CD14-positive monocyte (primary cell): ENCODE measurements at regions not wholly inside any gene's neighbourhood (a gene's known extent, or its start where the extent isn't known, plus 50 kb on each side); places are given as distances from the start of the nearest gene placed in this dataset.

Source experiments
- DNase-seq, 3 donors: peaks; one replicate each; pipeline ENCODE4 v3.0.0-alpha.2; 2011 to 2022
- H2AFZ ChIP-seq: 2 replicates; pipeline ENCODE4 v1.6.0; 2012; ENCODE audit warnings: mild to moderate bottlenecking, low read depth, low read length, inconsistent platforms; ENCODE audit not compliant: insufficient read depth, poor library complexity, severe bottlenecking
- H3K27ac ChIP-seq, 2 donors: 1 replicate in 1 of 2; 2 replicates in 1 of 2; pipeline ENCODE4 v1.5.1; 2012 to 2013; ENCODE audit warnings: low read length in 2 of 2, control low read depth in 1 of 2, inconsistent platforms in 1 of 2, low read depth in 1 of 2, mild to moderate bottlenecking in 1 of 2
- H3K27me3 ChIP-seq, 2 donors: one replicate each; pipeline versions ENCODE4 v1.6.0 to v1.6.1; 2011 to 2013; ENCODE audit warnings: low read length in 2 of 2; ENCODE audit not compliant: control insufficient read depth in 2 of 2, insufficient read depth in 2 of 2
- H3K36me3 ChIP-seq, 2 donors: replicated peaks in 1 of 2; 1 replicate in 1 of 2; 2 replicates in 1 of 2; pipeline versions ENCODE4 v1.5.1 to v1.6.1; 2012 to 2013; ENCODE audit warnings: low read length in 2 of 2, control low read depth in 1 of 2, inconsistent platforms in 1 of 2, mild to moderate bottlenecking in 1 of 2; ENCODE audit not compliant: insufficient read depth in 2 of 2, control insufficient read depth in 1 of 2
- H3K4me1 ChIP-seq, 2 donors: 1 replicate in 1 of 2; 2 replicates in 1 of 2; pipeline versions ENCODE4 v1.5.1 to v1.6.1; 2012 to 2013; ENCODE audit warnings: low read length in 2 of 2, control low read depth in 1 of 2, inconsistent platforms in 1 of 2, mild to moderate bottlenecking in 1 of 2, moderate library complexity in 1 of 2; ENCODE audit not compliant: insufficient read depth in 2 of 2, control insufficient read depth in 1 of 2
- H3K4me2 ChIP-seq: replicated peaks from 2 replicates; pipeline ENCODE3; 2012; ENCODE audit warnings: low read length, moderate library complexity, mild to moderate bottlenecking; ENCODE audit not compliant: poor library complexity, severe bottlenecking; ENCODE audit errors: extremely low read depth
- H3K4me3 ChIP-seq, 3 experiments: fragments of 200-600 bp in 1 of 3; sonication (generic) in 1 of 3; replicated peaks in 1 of 3; 1 replicate in 2 of 3; 2 replicates in 1 of 3; pipeline ENCODE4 v1.5.1; 2011 to 2013; ENCODE audit warnings: low read length in 3 of 3, mild to moderate bottlenecking in 3 of 3, control low read depth in 2 of 3, low read depth in 2 of 3, inconsistent platforms in 1 of 3, moderate library complexity in 1 of 3
- H3K79me2 ChIP-seq: 2 replicates; pipeline ENCODE4 v1.6.0; 2012; ENCODE audit warnings: mild to moderate bottlenecking, control low read depth, inconsistent platforms, low read length, moderate library complexity; ENCODE audit not compliant: insufficient read depth
- H3K9ac ChIP-seq: 2 replicates; pipeline ENCODE4 v1.6.0; 2017; ENCODE audit warnings: low read length, mild to moderate bottlenecking; ENCODE audit not compliant: insufficient read depth, poor library complexity, severe bottlenecking
- H3K9me3 ChIP-seq, 2 donors: replicated peaks in 1 of 2; 1 replicate in 1 of 2; 2 replicates in 1 of 2; pipeline versions ENCODE4 v1.5.1 to v1.6.1; 2012 to 2013; ENCODE audit warnings: low read length in 2 of 2, control low read depth in 1 of 2; ENCODE audit not compliant: control insufficient read depth in 1 of 2, insufficient read depth in 1 of 2
- H4K20me1 ChIP-seq: 2 replicates; pipeline ENCODE4 v1.6.0; 2012; ENCODE audit warnings: mild to moderate bottlenecking, low read length, control low read depth, moderate library complexity; ENCODE audit not compliant: insufficient read depth
- H3K27ac Mint-ChIP-seq, 7 donors: one replicate each; pipeline ENCODE4 v1.8.0; 2020; ENCODE audit warnings: mild to moderate bottlenecking in 7 of 7, mixed read lengths in 7 of 7, moderate library complexity in 6 of 7, inconsistent platforms in 2 of 7
- H3K27me3 Mint-ChIP-seq, 3 donors: one replicate each; pipeline ENCODE4 v1.8.0; 2021 to 2022; ENCODE audit warnings: low read depth in 3 of 3, mild to moderate bottlenecking in 3 of 3, mixed read lengths in 3 of 3, moderate library complexity in 3 of 3, inconsistent platforms in 1 of 3
- H3K36me3 Mint-ChIP-seq, 2 donors: one replicate each; pipeline ENCODE4 v1.8.0; 2020; ENCODE audit warnings: mixed read lengths in 2 of 2, inconsistent platforms in 1 of 2, mild to moderate bottlenecking in 1 of 2
- H3K4me1 Mint-ChIP-seq: one replicate; pipeline ENCODE4 v1.8.0; 2020; ENCODE audit warnings: mild to moderate bottlenecking, mixed read lengths
- H3K4me3 Mint-ChIP-seq, 2 donors: one replicate each; pipeline ENCODE4 v1.8.0; 2020; ENCODE audit warnings: mild to moderate bottlenecking in 2 of 2, mixed read lengths in 2 of 2, moderate library complexity in 1 of 2
- H3K9me3 Mint-ChIP-seq, 7 donors: one replicate each; pipeline ENCODE4 v1.8.0; 2020 to 2022; ENCODE audit warnings: mixed read lengths in 7 of 7, mild to moderate bottlenecking in 6 of 7, moderate library complexity in 6 of 7, inconsistent platforms in 2 of 7
- CTCF ChIP-seq: fragments of 200-600 bp; IDR thresholded peaks from one replicate; pipeline ENCODE4 v1.8.0; 2022; ENCODE audit warnings: antibody characterized with exemption, mild to moderate bottlenecking
- WGBS: methylation state at CpG from one replicate; pipeline ENCODE4 v1.1.5; 2013; ENCODE audit warnings: missing lambda C conversion rate; ENCODE audit not compliant: insufficient coverage; 5-methylcytosine and 5-hydroxymethylcytosine counted together
- intact Hi-C, 2 donors: fragments of 100-400 bp; cut with micrococcal nuclease; formaldehyde crosslinking; loops; one replicate each; pipeline versions ENCODE4 v1.15.0 to v1.15.1; 2023

- Histone ChIP-seq H3K27me3 (no peaks in the 10 kb centered on the region), H3K4me2 (no peak overlapping the region), H2AFZ (no peak overlapping the region), H3K79me2 (no peaks in the 10 kb centered on the region), H3K36me3 (no peaks in the 10 kb centered on the region), H3K9me3 (no peaks in the 10 kb centered on the region), H3K4me3 (no peak overlapping the region), H3K9ac (no peak overlapping the region), H3K4me1 (no peaks in the 10 kb centered on the region), H4K20me1 (no peaks in the 10 kb centered on the region), H3K27ac (no peak overlapping the region)
- no peaks in the 10 kb centered on the region for H3K36me3 Mint-ChIP-seq
- no peak for DNase-seq
- no peak overlapping the region for H3K4me3 Mint-ChIP-seq
- 100% methylated on average over 3 of the region's 7 CpGs for WGBS
- TF ChIP-seq CTCF = no peak
- H3K27me3 Mint-ChIP-seq = peaks cover 0 to 7% (median 0%) of the 10 kb centered on the region in 3 donors
- no peaks in the 10 kb centered on the region for H3K4me1 Mint-ChIP-seq
- H3K27ac Mint-ChIP-seq = no peak overlapping the region
- H3K9me3 Mint-ChIP-seq = peaks cover 0 to 10% (median 4%) of the 10 kb centered on the region in 7 donors
- intact Hi-C loops = no loop called here
These were observed 83.0 kb upstream of the BEND4 start for GRCh38 chr4:42235304-42236021.

- H3K27ac ChIP-seq = no peak overlapping the region
- intact Hi-C loops = no loop called here
- 100% methylated on average over 3 of the region's 5 CpGs for WGBS
- no peak overlapping the region for H2AFZ ChIP-seq
- H3K9me3 ChIP-seq = no peaks in the 10 kb centered on the region
- no peaks in the 10 kb centered on the region for H3K27me3 ChIP-seq
- H3K9me3 Mint-ChIP-seq = peaks cover 0 to 7% (median 0%) of the 10 kb centered on the region in 7 donors
- no peaks in the 10 kb centered on the region for H3K4me1 ChIP-seq
- no peak for DNase-seq
- no peaks in the 10 kb centered on the region for H3K36me3 Mint-ChIP-seq
- no peak overlapping the region for H3K4me3 ChIP-seq
- no peak overlapping the region for H3K27ac Mint-ChIP-seq
- no peaks in the 10 kb centered on the region for H4K20me1 ChIP-seq
- H3K79me2 ChIP-seq = no peaks in the 10 kb centered on the region
- H3K27me3 Mint-ChIP-seq = peaks cover 0 to 4% (median 0%) of the 10 kb centered on the region in 3 donors
- H3K4me3 Mint-ChIP-seq = no peak overlapping the region
- H3K36me3 ChIP-seq = no peaks in the 10 kb centered on the region
- H3K4me2 ChIP-seq = no peak overlapping the region
- TF ChIP-seq CTCF = no peak
- H3K9ac ChIP-seq = no peak overlapping the region
- H3K4me1 Mint-ChIP-seq = no peaks in the 10 kb centered on the region
These were observed 84.6 kb upstream of the BEND4 start for GRCh38 chr4:42237010-42237409.
